Stimulated activated CD4-positive, alpha-beta T cell treated with anti-CD3 and anti-CD28 coated beads, TNF-alpha, amount 100 ng/mL, for 24 hours (primary cell): ENCODE measurements at regions not wholly inside any gene's neighbourhood (a gene's known extent, or its start where the extent isn't known, plus 50 kb on each side); places are given as distances from the start of the nearest gene placed in this dataset.
A peak's percentile ranks its signal among the peaks of the same experiment; 100 is the strongest.

Experiments used
- DNase-seq, 3 experiments: peaks; one replicate each; pipeline ENCODE4 v3.0.0-alpha.2; 2020; ENCODE audit warnings: low read depth in 3 of 3

DNA sequence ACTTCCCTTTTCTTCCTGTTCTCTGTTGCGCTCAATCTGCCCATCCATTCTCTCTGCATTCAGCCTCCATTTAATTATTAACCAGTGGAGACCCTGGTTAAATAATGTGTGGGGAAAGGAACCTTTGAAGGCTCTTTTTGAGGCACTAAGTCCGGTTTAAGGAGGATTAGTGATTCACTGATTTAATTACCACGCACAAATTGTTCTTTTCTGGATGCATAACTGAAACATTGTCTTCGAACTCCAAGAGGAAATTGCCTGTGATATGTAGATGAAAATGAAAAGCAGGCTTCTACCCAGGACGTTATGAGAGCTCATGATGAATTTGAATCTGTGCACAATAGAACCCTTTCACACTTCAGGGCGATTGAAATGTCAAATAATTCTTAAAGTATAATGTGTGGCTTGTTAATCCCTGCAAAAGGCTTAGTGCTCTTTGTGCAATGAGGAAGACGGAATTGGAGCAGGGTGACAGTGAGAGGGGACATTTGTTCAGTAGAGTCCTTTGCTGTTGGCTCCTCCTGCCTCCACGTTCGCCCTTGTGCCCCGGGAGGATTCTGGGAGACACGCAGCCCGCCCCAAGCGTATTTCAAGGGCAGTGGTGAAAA lies 51.1 kb upstream of the ZNF236 start:
- no peak for DNase-seq

DNA sequence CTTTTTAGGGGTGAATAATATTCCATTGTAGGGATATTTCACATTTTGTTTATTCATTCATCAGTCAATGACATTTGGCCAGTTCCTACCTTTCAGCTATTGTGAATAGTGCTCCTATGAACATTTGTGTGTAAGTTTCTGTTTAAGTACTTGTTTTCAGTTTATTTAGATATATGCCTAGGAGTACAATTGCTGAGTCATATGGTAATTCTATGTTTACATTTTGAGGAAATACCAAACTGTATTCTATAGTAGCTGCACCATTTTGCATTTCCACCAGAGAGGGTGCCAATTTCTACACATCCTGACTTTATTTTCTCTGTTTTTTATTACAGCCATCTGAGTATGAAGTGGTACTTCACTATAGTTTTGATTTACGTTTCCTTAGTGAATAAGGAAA lies 54.4 kb upstream of the ZNF236 start:
- DNase-seq = no peak

DNA sequence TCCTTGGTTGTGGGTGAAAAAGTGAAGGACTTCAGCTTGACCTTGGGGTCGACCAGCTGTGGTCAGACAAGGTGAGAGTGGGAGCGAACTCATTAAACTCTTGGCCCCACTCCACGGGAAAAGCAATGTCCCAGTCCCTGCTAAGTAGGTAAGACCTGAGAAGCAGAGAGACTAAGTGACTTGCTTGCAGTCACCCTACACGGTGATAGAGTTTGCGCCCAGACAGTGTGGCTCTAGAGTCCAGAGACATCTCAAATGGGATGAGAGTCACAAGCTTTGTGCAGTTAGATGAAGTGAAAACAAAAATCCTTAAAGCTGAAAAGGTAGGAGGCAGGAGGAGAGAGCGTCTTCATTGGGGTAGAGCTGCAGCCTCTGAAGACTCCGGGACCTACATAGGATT lies 55.9 kb upstream of the ZNF236 start:
- no peak for DNase-seq

DNA sequence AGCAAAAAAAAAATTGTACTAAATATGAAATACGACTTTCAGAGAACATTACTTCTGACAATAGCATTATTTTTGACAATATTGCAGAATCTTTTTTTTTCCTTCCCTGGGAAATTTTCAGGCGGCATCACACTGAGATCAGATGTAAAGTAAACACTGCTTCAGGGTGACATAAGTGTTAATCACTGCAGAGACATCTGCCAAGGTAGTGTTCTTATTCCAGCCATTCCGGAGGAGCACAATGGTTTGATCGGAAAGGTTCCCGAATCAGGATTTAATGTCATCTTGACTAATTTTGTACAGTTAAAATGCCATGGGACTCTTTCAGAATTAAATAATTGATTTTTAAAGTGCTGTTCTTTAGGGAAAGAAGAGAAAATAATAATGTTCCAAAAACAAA lies 56.7 kb upstream of the ZNF236 start:
- no peak for DNase-seq

DNA sequence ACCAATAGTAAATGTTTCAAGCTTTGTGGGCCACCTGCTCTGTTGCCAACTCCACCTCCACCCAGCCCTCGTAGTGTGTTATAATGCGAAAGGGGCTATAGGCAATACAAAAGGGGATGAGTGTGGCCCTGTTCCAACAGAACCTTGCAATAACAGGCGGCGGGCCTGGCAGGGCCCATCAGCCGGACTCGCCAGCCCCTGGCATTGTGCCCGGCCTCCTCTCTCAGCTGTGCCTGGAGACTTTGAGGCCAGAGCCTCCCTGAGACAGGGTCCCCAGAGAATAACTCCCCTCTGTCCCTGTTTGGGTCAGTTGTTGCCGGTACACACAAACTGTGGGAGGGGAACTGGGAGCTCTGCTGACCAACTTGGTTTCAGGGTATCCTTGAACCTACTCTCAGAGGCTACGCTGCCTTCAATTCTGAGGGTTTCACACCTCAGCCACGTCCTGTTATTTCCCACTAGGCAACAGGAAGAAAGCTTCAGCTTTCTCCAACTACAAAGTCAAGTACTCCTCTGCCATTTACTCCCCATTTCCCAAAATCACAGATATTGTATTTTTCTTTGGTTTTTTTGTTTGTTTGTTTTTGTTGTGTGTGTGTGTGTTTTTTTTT lies 58.0 kb upstream of the ZNF236 start:
- DNase-seq = no peak

DNA sequence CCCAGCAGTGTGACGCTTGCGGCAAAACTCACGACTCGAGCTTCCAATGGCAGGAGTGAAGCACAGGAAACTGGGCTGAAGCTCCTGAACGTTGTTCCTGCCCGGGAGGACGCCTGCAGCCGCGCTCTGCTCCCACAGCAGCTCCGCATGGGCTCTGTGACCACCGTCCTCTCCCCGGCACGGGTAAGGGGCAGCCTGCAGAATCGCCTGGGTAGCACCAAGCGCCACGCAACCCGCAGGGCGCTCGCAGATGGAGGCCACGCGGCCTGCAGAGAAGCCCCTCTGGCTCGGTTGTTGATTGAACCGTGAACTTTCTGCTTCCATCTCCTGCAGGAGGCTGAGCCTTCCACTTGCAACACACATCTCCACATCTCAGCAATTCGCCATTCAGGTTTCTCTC lies 63.3 kb upstream of the ZNF236 start:
- no peak for DNase-seq

DNA sequence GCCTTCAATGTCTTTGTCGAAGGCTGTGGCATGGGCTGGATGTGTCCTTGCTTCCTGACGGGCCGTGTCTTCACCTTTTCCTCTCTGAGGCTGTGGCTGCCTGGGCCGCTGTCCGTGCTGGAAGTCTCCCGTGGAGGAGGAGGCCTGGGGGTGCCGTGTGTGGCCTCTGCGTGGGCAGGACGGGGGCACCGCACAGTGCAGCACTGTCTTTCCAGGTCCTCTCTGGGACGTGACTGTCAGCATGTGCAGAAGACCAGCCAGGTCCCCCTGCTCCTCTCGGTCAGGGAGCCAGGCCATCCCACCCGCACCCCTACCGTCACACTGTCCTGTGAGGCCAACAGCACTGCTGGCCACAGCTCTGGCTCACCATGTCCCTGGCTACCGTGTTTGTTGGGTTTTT lies 64.4 kb upstream of the ZNF236 start:
- DNase-seq = no peak

DNA sequence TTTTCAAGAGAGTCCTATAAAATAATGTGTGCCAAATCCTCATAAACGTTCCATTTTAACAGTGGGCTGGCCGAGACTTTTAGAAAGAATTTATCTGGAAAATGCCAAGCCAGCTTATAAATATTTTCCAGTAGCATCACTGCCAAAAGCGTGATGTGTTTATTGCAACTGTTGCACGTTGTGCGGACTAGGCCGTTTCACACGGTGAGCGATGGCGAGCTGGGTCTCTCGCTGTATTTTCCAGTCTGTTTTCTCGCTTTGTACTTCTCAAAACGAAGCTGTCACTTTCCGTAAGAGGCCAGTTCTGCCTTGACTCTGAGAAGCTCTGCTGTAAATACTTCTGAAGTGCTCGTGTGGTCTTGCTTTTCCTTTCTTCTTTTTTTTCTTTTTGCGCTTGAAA lies 65.0 kb upstream of the ZNF236 start:
- no peak for DNase-seq

DNA sequence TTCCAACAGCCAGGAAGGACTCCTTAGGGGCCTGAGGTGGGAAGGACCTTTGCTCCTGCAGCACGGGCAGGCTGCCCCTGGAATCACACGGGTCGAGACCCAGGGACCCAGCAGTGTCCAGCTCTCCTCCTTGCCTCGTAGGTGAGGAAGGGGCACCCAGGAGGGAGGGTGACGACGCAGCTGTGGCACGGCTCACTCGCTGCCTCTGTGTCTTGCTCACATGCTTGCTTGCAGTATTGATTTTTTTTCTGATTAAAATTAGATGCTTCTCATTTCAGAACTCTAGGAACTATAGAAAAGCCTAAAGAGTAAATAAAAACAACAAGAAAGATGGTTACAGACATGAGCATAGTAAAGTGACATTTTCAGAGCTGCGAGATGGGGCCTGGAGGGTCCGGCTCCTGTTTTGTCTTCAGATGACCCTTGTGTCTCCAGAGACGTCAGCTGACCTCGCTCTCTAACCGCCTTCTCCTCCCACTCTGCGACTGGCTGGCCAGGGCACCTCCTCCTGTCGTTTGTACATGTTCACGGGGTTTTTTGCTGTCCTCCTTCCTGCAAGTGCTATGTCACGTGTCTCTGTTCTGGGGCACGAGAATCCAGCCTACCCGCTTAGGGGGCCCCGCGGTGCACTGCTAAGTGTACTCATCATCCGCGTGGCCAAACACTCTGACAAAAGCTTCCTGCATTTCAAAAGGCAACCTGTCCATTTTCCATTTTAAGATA lies 65.7 kb upstream of the ZNF236 start:
- DNase-seq = no peak

DNA sequence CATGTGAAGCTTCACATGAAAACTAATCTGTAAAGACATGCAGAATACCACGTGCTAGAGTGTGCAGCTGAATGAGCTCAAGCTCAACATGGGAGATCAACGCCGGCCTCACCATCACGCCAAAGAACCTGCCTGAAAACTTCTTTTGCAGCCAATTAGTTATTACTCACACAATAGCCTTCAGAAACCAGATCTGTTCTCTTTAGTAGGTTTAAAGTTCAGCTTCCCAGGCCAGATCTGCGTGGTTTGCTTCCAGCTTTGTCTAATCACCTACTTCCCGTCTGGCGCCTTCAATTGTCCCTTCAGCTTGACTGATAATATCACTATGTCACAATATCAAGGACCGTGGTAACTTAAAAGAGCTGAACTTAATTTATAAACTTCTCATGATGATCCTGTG lies 68.0 kb upstream of the ZNF236 start:
- DNase-seq = no peak

DNA sequence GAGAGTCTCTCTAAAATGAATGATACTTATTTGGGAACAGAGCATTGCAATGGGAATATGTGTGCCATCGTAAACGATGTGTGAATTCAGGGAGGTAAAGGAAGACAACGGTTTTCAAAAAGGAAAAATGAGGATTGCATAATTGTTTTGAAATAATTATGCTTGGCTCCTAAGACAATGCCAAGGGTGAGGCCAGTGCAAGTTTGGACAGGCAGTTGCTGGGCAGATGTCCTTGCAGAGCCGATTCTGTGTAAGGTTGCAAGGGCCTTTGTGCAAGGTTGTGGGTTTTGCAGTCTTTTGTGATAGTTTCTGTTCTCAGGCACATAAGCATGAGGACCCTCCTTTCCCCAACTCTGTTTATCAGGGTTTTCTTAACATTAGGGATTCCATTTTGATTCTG lies 70.0 kb upstream of the ZNF236 start:
- DNase-seq = no peak

DNA sequence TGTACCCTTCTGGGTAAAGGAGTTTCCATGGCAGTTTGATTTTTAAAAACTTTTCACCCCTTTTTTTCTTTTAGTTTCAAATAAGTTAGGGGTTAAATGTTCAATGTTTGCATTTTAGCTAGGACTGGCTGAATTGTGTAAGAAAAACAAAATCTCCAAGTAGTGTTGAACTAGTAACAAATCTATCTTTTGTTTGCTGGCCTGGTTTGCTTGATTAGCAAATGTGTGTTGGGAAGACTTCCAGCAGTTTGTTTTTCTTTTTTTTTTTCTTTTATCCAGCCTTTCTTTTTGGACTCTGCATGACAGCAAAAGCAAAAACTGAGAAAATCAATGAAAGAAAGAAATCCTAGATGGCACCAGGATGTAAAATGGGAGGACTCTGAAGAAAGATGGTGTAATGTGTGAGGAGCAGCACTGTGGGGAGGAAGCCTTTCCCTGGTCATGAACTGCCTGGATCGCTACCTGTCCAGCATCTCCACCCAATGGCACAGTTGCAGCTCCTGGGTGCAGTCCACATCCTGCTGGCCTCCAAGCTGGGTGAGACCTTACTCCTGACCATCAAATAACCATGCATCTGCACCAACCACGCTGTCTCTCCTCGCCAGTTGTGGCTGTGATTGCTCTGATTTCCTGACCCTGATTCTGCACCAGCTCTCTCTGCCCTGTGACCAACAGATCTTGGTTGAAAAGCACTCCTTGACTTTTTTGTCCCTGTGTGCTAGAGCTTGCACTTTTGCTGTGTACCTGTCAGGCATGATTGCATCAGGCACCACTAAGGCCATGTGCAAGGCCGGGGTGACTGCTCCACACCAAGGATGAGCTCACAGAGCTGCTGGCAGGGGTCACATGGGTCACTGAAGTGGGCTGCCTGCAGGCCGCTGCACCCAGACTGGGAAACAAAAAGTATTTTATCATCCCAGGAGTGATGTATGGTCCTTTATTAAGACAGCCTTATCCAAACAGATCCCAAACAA lies 71.2 kb upstream of the ZNF236 start:
- no peak for DNase-seq

DNA sequence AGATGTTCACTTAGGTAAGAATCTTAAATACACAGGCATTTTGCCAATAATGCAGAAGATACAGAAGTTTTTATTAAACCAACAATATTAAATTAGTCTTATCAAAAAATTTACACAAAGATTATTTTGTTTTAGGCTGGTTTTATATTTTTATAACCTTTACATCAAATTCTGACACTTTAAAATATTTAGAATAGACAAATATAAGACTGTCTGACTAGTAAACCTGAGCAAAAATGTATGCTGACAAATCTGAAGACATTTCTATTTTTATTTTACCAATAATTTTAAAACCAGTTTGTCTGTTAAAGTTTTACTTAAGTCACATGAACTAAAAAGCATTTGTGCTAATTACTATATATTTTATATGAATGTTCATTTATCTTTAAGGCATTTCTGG lies 72.1 kb upstream of the ZNF236 start:
- no peak for DNase-seq

DNA sequence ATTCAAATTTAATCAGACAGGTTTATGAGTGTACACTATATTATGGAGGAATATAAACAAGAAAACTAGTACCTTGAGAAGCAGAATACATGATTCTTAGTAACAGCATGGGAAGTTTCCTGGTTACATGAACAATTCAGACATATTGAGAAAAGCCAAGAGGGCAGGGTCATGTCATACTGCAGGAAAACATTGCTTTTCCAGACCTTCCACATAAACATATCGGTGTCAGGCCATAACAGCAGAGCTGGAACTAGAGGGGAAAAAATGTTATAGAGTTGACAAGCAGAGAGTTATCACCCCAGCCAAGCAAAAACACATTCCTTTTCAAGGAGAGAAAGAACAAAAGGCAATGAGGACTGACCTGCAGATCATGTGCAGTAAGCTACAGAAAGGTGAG lies 74.7 kb upstream of the ZNF236 start:
- no peak for DNase-seq

DNA sequence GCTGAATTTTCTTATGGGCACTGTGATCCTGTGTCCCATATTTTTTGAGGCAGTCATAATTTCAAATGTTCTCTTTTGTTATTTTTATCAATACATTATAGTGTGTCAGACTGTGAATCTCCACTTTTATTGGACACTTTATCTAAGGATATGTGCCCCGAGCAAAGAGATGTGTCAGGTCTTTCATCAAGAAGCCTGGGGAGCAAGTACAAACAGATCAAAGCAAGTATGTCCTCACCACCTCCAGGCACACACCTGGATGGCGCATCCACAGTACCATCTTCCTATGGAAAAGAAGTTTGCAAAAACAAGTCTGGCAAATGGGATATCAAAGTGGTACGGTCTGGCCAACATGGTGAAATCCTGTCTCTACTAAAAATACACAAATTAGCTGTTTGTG lies 81.0 kb upstream of the ZNF236 start:
- DNase-seq = no peak

DNA sequence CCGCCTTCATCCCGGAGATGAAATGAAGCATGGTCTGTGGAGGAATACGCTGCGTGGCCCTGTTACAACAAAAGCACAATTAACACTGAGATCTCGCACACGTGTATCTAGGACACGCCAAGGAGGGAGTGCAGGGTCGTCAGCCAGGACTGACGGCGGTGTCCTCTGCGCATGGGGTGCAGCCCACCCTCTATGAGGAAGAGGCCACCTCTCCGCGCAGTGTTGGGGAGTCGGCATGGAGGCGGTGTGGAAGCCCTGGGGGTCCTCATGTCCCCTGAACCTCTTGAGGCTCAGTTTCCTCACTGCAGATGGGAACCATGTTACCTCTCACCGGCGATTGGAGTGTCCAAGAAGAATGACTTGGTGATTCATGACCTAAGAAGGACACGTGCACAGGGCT lies 86.0 kb upstream of the ZNF236 start:
- DNase-seq = no peak

DNA sequence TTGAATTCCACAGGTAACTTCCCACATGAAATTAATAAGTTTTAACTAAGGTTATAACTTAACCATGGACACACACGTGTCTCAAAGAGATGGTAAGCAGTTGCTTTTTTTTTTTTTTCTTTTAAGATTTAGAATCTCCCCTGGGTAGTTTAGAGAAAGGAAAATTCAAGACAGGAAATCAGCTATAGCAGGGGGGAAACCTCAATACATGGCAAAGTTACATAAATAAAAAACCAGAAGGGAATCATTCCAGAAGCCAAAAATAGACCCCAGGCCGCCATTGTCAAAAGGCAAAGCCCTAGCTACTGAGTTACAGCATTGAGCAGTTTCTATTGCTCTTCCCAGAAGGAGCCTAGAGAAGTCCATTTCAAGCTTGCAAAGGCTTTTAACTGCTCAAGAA lies 91.5 kb upstream of the ZNF236 start:
- no peak for DNase-seq

DNA sequence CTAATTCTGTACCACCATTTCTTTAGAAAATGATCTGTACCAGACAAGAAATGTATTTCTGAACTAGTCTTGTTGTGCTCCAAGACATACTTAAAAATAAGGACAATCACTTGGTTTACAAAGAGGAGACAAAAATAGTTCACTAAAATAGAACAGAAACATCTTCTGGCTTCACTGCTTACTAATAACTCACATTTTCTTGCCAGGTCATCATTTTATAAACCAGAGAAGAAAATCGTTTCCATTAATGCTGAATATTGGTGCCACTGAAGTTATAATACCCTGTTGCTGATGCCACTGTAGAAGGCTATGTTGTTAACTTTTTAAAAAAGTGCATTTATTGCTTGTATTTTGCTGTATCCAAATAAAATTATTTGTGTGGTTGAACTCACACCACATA lies 94.8 kb upstream of the ZNF236 start:
- DNase-seq = no peak

DNA sequence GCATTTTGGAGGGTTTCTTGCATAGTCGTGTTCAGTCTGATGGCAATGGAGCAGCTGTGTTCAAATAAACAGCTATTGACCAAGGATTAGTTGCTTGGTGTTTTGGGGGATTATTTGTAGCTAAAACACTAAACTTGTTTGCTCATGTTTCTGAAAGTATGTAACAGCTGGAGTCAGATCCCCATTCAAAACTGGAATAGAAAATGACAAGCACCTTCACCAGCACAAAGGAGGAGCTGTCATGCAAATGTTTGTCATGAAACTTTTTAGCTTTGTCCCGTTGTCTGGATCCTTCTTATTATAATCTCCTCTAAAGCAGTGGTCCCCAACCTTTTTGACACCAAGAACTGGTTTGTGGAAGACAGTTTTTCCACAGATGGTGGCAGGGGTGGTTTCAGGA lies 96.9 kb upstream of the ZNF236 start:
- DNase-seq = no peak

DNA sequence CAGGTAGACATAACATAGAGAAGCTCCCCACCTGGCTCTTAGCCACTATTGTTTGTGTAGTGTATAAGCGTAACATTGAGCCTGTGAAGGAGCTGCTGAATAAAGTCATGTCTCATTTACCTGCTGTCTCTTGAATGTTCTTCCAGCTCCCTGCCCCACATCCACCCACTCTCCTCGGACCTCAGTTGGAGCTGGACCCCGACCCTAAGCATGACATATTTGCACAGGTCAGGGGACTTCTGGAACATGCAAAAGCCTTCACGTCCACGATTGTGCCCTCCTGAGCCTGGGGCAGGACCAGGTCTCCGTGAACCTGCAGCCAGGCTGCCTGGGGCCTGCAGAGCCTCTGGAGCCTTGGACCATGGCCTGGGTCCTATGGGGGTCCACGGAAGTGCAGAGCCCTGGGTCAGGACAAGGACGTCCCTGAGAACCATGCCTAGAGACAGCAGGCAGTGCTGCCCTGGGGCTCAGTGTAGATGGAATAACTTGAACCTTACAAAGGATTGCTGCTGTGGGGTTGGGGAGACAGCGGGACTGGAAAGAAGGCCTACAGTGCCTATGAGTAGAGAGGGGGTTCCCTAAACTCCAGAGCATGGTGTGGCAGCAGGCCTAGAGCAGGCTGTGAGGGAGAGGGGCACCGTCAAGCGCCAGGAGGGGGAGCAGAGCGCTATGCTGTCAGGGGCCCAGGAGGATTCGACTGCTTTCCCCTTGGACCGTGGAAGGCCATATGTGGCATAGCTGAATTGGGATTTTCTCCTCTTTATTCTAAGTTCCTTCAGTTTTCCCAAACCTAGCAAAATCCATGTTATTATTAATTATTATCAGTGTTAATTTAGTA lies 99.9 kb upstream of the ZNF236 start:
- DNase-seq = no peak

DNA sequence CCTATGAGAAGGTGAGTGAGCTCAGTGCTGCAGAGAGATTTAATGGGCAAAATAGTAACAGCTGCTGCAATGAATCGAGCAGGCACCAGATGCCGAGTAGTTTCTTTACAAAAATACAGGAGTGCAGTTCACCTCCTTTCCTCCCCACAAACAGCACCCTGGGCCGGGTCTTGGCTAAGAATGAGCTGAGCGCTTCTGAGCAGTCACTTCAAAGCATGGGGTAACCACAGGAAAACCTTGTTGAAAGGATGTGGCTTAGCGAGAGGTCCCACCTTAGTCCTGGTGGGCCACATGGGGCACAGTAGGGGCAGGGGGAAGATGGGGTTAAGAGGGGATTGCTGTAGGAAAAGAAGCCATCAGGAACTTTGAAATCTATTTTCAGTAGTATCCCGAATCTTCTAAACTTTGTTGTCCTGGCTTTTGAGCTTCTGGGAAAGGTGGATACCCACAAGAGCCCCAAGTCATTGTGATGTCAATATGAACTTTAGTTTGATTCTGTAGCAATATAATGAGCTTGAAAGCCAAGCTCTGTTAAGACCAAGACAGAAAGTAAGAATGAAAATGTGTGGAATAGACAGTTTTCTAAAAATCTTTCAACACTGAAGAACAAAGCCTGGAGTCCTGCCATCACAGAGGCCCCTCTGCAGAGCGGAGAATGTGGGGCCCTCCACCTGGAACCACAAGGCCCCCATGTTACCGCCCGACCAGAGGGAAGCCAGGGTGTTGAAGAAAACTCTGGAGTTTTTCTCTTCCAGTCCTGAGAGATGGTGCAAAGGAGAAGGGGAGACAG lies 101.0 kb upstream of the ZNF236 start:
- peak in 2 of 3 experiments; percentile 7 to 27 for DNase-seq
